ENCODE measurements at regions not wholly inside any gene's neighbourhood (a gene's known extent, or its start where the extent isn't known, plus 50 kb on each side); places are given as distances from the start of the nearest gene placed in this dataset.

DNA sequence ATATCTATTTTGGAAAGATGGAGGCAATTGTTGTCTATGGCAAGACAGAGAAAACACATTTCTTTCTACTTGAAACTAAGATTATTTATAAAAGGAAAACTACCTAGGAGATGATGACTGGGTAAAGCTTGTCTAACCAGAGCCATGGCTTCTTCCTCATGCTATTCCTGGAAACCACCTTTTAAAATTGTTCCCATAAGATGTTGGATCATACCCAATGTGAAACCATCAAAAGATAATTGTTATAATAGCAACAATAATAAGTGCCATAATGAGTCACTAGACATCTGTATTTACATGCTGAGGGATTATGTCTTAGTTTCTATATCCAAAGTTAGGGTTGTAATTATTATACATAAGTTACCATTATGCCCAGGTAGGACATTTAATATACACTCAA is 428.4 kb downstream of the KCNJ2 start:
- Histone ChIP-seq H2BK20ac (ENCODE audit: low read depth, low read length) (no peak overlapping the region), H3K9me1 (ENCODE audit: insufficient read depth, low read length) (no peaks in the 10 kb centered on the region), H4K91ac (ENCODE audit: insufficient read depth, low read depth, low read length) (no peak overlapping the region), H2BK5ac (ENCODE audit: low read depth, low read length, poor library complexity, severe bottlenecking) (no peak overlapping the region), H3K79me1 (ENCODE audit: low read depth in 1 of 2, low read length in 2 of 2) (no peaks in the 10 kb centered on the region), H2BK120ac (ENCODE audit: low read depth, low read length) (no peak overlapping the region), H3K27me3 (ENCODE audit: control insufficient read depth, insufficient read depth, low read length) (no peaks in the 10 kb centered on the region), H4K20me1 (ENCODE audit: insufficient read depth, low read length) (no peaks in the 10 kb centered on the region), H2AFZ (replicated peaks; ENCODE audit: low read length, poor library complexity) (no peak overlapping the region), H3K4me1 (ENCODE audit: control insufficient read depth, insufficient read depth, low read length) (no peaks in the 10 kb centered on the region), H2AK5ac (ENCODE audit: low read depth, low read length) (no peak overlapping the region), H3K14ac (replicated peaks; ENCODE audit: low read depth, low read length) (no peak overlapping the region), H3K4ac (ENCODE audit: low read depth, low read length) (no peak overlapping the region), H2BK15ac (ENCODE audit: low read depth, low read length) (no peak overlapping the region), H3K18ac (ENCODE audit: low read depth, low read length) (no peak overlapping the region), H3K56ac (ENCODE audit: extremely low read depth, insufficient read depth, low read length) (no peak overlapping the region), H3K4me2 (ENCODE audit: low read depth, low read length) (no peak overlapping the region), H3K27ac (ENCODE audit: insufficient read depth, low read length) (no peak overlapping the region), H3K9me3 (ENCODE audit: control insufficient read depth, insufficient read depth, low read length) (no peaks in the 10 kb centered on the region), H2AK9ac (replicated peaks; ENCODE audit: low read depth, low read length, poor library complexity) (no peak overlapping the region), H3K23ac (ENCODE audit: low read depth, low read length) (no peak overlapping the region), H3K4me3 (ENCODE audit: insufficient read depth, low read depth, low read length) (no peak overlapping the region), H4K8ac (ENCODE audit: low read depth in 2 of 2, low read length in 2 of 2) (no peak overlapping the region), H3K9ac (ENCODE audit: low read depth, low read length) (no peak overlapping the region), H4K5ac (ENCODE audit: low read depth, low read length) (no peak overlapping the region), H3K36me3 (ENCODE audit: control insufficient read depth, insufficient read depth, low read length) (no peaks in the 10 kb centered on the region)
- POLR2A ChIA-PET (ENCODE audit: unreplicated experiment), result no interaction called here
- no peak for ATAC-seq (ENCODE audit: low read depth)
- in situ Hi-C loops (cut with MboI; ENCODE audit: low sequenced_read_pairs), result no loop called here
- TF ChIP-seq MAFK (IDR thresholded peaks at IDR 0.05; ENCODE audit: low read depth, low read length) (no peak), SMC3 (IDR thresholded peaks at IDR 0.05; ENCODE audit: low read depth, low read length) (no peak), FOS (IDR thresholded peaks at IDR 0.05; ENCODE audit: low read depth, low read length) (no peak), RAD21 (IDR thresholded peaks at IDR 0.05; ENCODE audit: low read length) (no peak), CTCF (conservative IDR thresholded peaks at IDR 0.05; ENCODE audit: low read depth, low read length) (no peak), RFX5 (IDR thresholded peaks at IDR 0.05; ENCODE audit: low read depth, low read length) (no peak), RCOR1 (IDR thresholded peaks at IDR 0.05; ENCODE audit: insufficient replicate concordance, low read length) (no peak), MXI1 (IDR thresholded peaks at IDR 0.05; ENCODE audit: borderline replicate concordance, low read depth, low read length) (no peak), BHLHE40 (IDR thresholded peaks at IDR 0.05; ENCODE audit: low read depth, low read length) (no peak), CHD1 (IDR thresholded peaks at IDR 0.05; ENCODE audit: low read depth, low read length) (no peak), NFE2L2 (IDR thresholded peaks at IDR 0.05; ENCODE audit: low read depth, low read length) (no peak), POLR2A (IDR thresholded peaks at IDR 0.05; ENCODE audit: low read depth, low read length) (no peak), ELK1 (IDR thresholded peaks at IDR 0.05; ENCODE audit: borderline replicate concordance, low read depth, low read length) (no peak), CEBPB (IDR thresholded peaks at IDR 0.05; ENCODE audit: low read depth, low read length) (no peak), MAZ (IDR thresholded peaks at IDR 0.05; ENCODE audit: borderline replicate concordance, low read depth, low read length) (no peak)
- TF ChIP-seq, protein P1, sequence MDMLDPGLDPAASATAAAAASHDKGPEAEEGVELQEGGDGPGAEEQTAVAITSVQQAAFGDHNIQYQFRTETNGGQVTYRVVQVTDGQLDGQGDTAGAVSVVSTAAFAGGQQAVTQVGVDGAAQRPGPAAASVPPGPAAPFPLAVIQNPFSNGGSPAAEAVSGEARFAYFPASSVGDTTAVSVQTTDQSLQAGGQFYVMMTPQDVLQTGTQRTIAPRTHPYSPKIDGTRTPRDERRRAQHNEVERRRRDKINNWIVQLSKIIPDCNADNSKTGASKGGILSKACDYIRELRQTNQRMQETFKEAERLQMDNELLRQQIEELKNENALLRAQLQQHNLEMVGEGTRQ (IDR thresholded peaks at IDR 0.05; ENCODE audit: low read depth, low read length), result no peak
- dilution Hi-C loops (cut with HindIII; ENCODE audit: low sequenced_read_pairs, unreplicated experiment), result no loop called here
- intact Hi-C loops (cut with micrococcal nuclease), result no loop called here
- CTCF ChIA-PET, result no interaction called here
- DNase-seq, result no peak
- no TSS peak for BruUV-seq (replicated peaks)

Measured in IMR-90 (cell line).